ENCODE measurements at regions not wholly inside any gene's neighbourhood (a gene's known extent, or its start where the extent isn't known, plus 50 kb on each side); places are given as distances from the start of the nearest gene placed in this dataset.

- Mint-ChIP-seq H3K36me3 (no peaks in the 10 kb centered on the region), H3K4me3 (no peak overlapping the region), H3K27ac (no peak overlapping the region), H3K9me3 (no peaks in the 10 kb centered on the region), H3K27me3 (ENCODE audit: low read depth) (peaks cover 12% of the 10 kb centered on the region), H3K4me1 (peaks cover 21% of the 10 kb centered on the region)
- DNase-seq (ENCODE audit: low spot score in 2 of 2, unreplicated experiment in 2 of 2) = no peak
- TF ChIP-seq CTCF (IDR thresholded peaks at IDR 0.05; ENCODE audit: unreplicated experiment) = no peak
These were observed 237.1 kb downstream of the TSHZ3 start for GRCh38 chr19:31112158-31112557.

- peaks cover 13% of the 10 kb centered on the region for H3K27me3 Mint-ChIP-seq (ENCODE audit: low read depth)
- no peaks in the 10 kb centered on the region for H3K9me3 Mint-ChIP-seq
- no peak for TF ChIP-seq CTCF (IDR thresholded peaks at IDR 0.05; ENCODE audit: unreplicated experiment)
- H3K4me3 Mint-ChIP-seq = no peak overlapping the region
- no peaks in the 10 kb centered on the region for H3K36me3 Mint-ChIP-seq
- H3K27ac Mint-ChIP-seq = no peak overlapping the region
- peaks cover 21% of the 10 kb centered on the region for H3K4me1 Mint-ChIP-seq
- DNase-seq (ENCODE audit: low spot score in 2 of 2, unreplicated experiment in 2 of 2) = no peak
These were observed 237.5 kb downstream of the TSHZ3 start for GRCh38 chr19:31111741-31112140.

- no peak for TF ChIP-seq CTCF (IDR thresholded peaks at IDR 0.05; ENCODE audit: unreplicated experiment)
- H3K9me3 Mint-ChIP-seq = no peaks in the 10 kb centered on the region
- DNase-seq (ENCODE audit: low spot score in 2 of 2, unreplicated experiment in 2 of 2) = no peak
- peaks cover 13% of the 10 kb centered on the region for H3K27me3 Mint-ChIP-seq (ENCODE audit: low read depth)
- no peaks in the 10 kb centered on the region for H3K36me3 Mint-ChIP-seq
- H3K4me1 Mint-ChIP-seq = peaks cover 21% of the 10 kb centered on the region
- H3K27ac Mint-ChIP-seq = no peak overlapping the region
- no peak overlapping the region for H3K4me3 Mint-ChIP-seq
These were observed 238.9 kb downstream of the TSHZ3 start for GRCh38 chr19:31110336-31110735.

GRCh38 chr19:31109636-31110035 is 239.6 kb downstream of the TSHZ3 start:
- Mint-ChIP-seq H3K27me3 (ENCODE audit: low read depth) (peaks cover 13% of the 10 kb centered on the region), H3K9me3 (no peaks in the 10 kb centered on the region), H3K4me1 (peaks cover 21% of the 10 kb centered on the region), H3K27ac (no peak overlapping the region), H3K4me3 (no peak overlapping the region), H3K36me3 (no peaks in the 10 kb centered on the region)
- no peak for DNase-seq (ENCODE audit: low spot score in 2 of 2, unreplicated experiment in 2 of 2)
- TF ChIP-seq CTCF (IDR thresholded peaks at IDR 0.05; ENCODE audit: unreplicated experiment) = no peak

- Mint-ChIP-seq H3K36me3 (no peaks in the 10 kb centered on the region), H3K27me3 (ENCODE audit: low read depth) (peaks cover 7% of the 10 kb centered on the region), H3K27ac (no peak overlapping the region), H3K4me1 (peaks cover 12% of the 10 kb centered on the region), H3K4me3 (no peak overlapping the region), H3K9me3 (no peaks in the 10 kb centered on the region)
- DNase-seq (ENCODE audit: low spot score in 2 of 2, unreplicated experiment in 2 of 2) = no peak
- no peak for TF ChIP-seq CTCF (IDR thresholded peaks at IDR 0.05; ENCODE audit: unreplicated experiment)
These were observed 242.1 kb downstream of the TSHZ3 start for GRCh38 chr19:31107096-31107495.

GRCh38 chr19:31105761-31106160 is 243.5 kb downstream of the TSHZ3 start:
- TF ChIP-seq CTCF (IDR thresholded peaks at IDR 0.05; ENCODE audit: unreplicated experiment) = no peak
- H3K27me3 Mint-ChIP-seq (ENCODE audit: low read depth) = peaks cover 8% of the 10 kb centered on the region
- no peak for DNase-seq (ENCODE audit: low spot score in 2 of 2, unreplicated experiment in 2 of 2)
- no peaks in the 10 kb centered on the region for H3K36me3 Mint-ChIP-seq
- peaks cover 23% of the 10 kb centered on the region for H3K4me1 Mint-ChIP-seq
- H3K27ac Mint-ChIP-seq = no peak overlapping the region
- no peaks in the 10 kb centered on the region for H3K9me3 Mint-ChIP-seq
- no peak overlapping the region for H3K4me3 Mint-ChIP-seq

All from mesothelial cell of epicardium (in vitro differentiated cells).